Islet precursor cell (in vitro differentiated cells): ENCODE measurements at regions not wholly inside any gene's neighbourhood (a gene's known extent, or its start where the extent isn't known, plus 50 kb on each side); places are given as distances from the start of the nearest gene placed in this dataset.

Experiments
- DNase-seq: peaks from one replicate; pipeline ENCODE4 v3.0.0-alpha.2; 2018

GRCh38 chr1:83813576-83813975 is 185.4 kb downstream of the TTLL7 start:
- DNase-seq, result no peak

GRCh38 chr1:83810144-83810543 is 188.8 kb downstream of the TTLL7 start:
- DNase-seq, result no peak

- DNase-seq, result no peak
Observed at GRCh38 chr1:83808536-83808935, 190.4 kb downstream of the TTLL7 start.

GRCh38 chr1:83807821-83808220 is 191.1 kb downstream of the TTLL7 start:
- DNase-seq, result no peak

- no peak for DNase-seq
Observed at GRCh38 chr1:83807231-83807630, 191.7 kb downstream of the TTLL7 start.

GRCh38 chr1:83805921-83806320 is 193.0 kb downstream of the TTLL7 start:
- no peak for DNase-seq

GRCh38 chr1:83802460-83803152 is 196.3 kb downstream of the TTLL7 start:
- no peak for DNase-seq

- no peak for DNase-seq
Observed at GRCh38 chr1:83802023-83802422, 196.9 kb downstream of the TTLL7 start.

GRCh38 chr1:83800066-83800465 is 198.9 kb downstream of the TTLL7 start:
- no peak for DNase-seq

GRCh38 chr1:83799594-83799993 is 199.3 kb downstream of the TTLL7 start:
- no peak for DNase-seq

GRCh38 chr1:83798965-83799364 is 200.0 kb downstream of the TTLL7 start:
- no peak for DNase-seq

- DNase-seq, result no peak
Observed at GRCh38 chr1:83796409-83796808, 202.5 kb downstream of the TTLL7 start.

- DNase-seq, result no peak
Observed at GRCh38 chr1:83794384-83794783, 204.5 kb downstream of the TTLL7 start.

GRCh38 chr1:83791821-83792437 is 207.0 kb downstream of the TTLL7 start:
- no peak for DNase-seq

GRCh38 chr1:83790446-83790845 is 208.5 kb downstream of the TTLL7 start:
- no peak for DNase-seq

- DNase-seq, result no peak
Observed at GRCh38 chr1:83787246-83787998, 211.5 kb downstream of the TTLL7 start.

- DNase-seq, result no peak
Observed at GRCh38 chr1:83781667-83782066, 217.3 kb downstream of the TTLL7 start.

- DNase-seq, result no peak
Observed at GRCh38 chr1:83779565-83779964, 219.4 kb downstream of the TTLL7 start.

- DNase-seq, result no peak
Observed at GRCh38 chr1:83777758-83778101, 221.2 kb downstream of the TTLL7 start.

- no peak for DNase-seq
Observed at GRCh38 chr1:83776913-83777757, 221.8 kb downstream of the TTLL7 start.

GRCh38 chr1:83775977-83776603 is 222.8 kb downstream of the TTLL7 start:
- no peak for DNase-seq

- no peak for DNase-seq
Observed at GRCh38 chr1:83773059-83773458, 225.9 kb downstream of the TTLL7 start.

GRCh38 chr1:83770319-83770661 is 228.6 kb downstream of the TTLL7 start:
- DNase-seq, result no peak
